ENCODE measurements at regions not wholly inside any gene's neighbourhood (a gene's known extent, or its start where the extent isn't known, plus 50 kb on each side); places are given as distances from the start of the nearest gene placed in this dataset.
"Not testable (repeated sequence)": the region's sequence is repeated elsewhere in the genome, so short reads cannot be mapped to it uniquely, and the experiment has no call there.

DNA sequence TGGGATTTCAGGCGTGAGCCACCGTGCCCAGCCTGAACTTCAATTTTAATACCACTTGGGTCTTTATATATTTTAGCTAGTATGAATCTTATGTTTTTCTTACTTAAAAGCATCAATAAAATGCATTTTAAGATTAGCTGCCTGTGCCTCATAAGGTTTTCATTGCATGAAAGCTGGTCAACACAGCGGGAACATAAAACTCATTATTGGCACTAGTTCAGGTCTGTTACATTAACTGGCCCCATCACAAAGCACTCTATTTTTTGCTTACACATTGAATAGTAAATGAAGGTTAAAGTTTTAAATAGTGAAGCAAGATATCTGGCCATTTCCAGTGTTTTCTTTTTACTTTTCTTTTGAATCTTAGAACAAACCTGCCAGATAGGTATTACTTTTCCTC lies 145.6 kb upstream of the LYSMD4 start:
- H3K4me1 Mint-ChIP-seq (ENCODE audit: low read depth in 2 of 2), result no peaks in the 10 kb centered on the region
- no peaks in the 10 kb centered on the region for H3K36me3 Mint-ChIP-seq (ENCODE audit: insufficient read depth)
- no peak overlapping the region for H3K27ac Mint-ChIP-seq
- H3K27me3 Mint-ChIP-seq, result no peaks in the 10 kb centered on the region
- DNase-seq, result no peak
- H3K4me3 Mint-ChIP-seq, result no peak overlapping the region
- no peak for ATAC-seq (replicated peaks)
- no peaks in the 10 kb centered on the region for H3K9me3 Mint-ChIP-seq

DNA sequence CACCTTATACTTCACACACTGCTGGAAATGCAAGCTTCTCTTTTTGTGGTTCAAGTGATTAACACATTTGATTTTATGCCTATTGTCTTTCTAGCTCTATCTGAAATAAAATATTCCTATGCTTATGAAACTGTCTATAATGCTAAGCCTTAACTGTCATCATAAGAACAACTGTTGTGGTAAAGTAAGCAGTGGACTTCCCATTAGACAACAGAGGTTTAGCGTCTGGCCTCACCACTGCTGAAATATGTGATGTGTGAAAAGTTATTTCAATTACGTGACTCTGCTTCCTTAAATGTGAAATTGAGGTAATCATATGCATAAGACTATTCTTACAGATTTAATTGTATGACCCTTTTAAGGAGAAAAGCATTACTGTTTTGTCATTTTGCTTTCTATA lies 140.2 kb upstream of the LYSMD4 start:
- H3K27ac Mint-ChIP-seq, result no peak overlapping the region
- no peaks in the 10 kb centered on the region for H3K4me1 Mint-ChIP-seq (ENCODE audit: low read depth in 2 of 2)
- DNase-seq, result no peak
- no peak for ATAC-seq (replicated peaks)
- no peaks in the 10 kb centered on the region for H3K36me3 Mint-ChIP-seq (ENCODE audit: insufficient read depth)
- no peaks in the 10 kb centered on the region for H3K9me3 Mint-ChIP-seq
- H3K4me3 Mint-ChIP-seq, result no peak overlapping the region
- no peaks in the 10 kb centered on the region for H3K27me3 Mint-ChIP-seq

DNA sequence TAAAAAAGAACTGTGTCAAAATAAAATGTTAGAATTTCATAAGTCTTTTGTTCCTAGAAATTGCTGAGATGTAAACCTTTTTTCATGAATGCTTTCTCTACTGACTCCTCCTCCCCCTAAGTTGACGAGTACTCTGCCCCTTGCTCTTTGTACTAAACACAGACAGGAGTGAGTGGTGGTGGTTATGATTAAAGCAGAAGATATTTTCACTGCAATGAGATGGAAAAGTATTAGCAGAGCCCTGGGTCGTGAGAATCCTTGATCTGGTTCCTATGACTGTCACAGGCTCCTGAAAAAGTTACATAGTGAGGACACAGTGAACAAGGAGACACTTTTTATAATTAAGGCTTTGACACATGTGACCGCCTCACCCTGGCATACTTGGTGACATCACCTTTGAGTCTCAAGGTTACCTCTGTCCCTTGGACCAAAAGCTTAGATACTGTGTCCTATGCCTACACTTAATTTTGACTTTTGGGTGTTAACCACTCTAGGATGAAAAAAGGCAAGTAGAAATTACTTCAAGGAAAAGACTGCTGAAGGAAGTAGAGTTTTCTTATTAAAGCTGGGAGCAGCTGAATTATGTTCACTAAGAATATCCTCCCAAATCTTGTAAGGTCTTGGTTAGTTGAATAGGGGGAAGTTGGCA lies 130.4 kb upstream of the LYSMD4 start:
- H3K36me3 Mint-ChIP-seq (ENCODE audit: insufficient read depth), result no peaks in the 10 kb centered on the region
- H3K4me3 Mint-ChIP-seq, result no peak overlapping the region
- no peak for DNase-seq
- H3K9me3 Mint-ChIP-seq, result no peaks in the 10 kb centered on the region
- ATAC-seq (replicated peaks), result no peak
- no peaks in the 10 kb centered on the region for H3K27me3 Mint-ChIP-seq
- H3K4me1 Mint-ChIP-seq (ENCODE audit: low read depth in 2 of 2), result no peaks in the 10 kb centered on the region
- no peak overlapping the region for H3K27ac Mint-ChIP-seq

DNA sequence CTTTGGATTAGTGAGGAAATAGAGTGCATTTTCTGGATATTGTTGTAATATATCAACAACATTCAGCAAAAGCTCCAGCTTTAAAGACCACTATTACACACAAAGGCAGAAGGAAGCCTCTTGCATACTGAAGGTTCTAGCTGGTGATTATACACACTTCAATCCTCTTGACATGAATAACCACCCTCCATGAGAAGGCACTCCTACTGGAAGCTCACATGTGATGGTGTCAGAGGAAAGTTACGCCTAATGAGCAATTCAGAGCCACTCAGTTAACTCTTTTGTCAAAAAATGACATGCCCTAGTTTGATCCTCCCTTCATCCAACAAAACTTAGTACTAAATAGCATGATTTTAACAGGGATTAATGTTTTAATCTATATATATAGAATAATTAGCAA lies 124.6 kb upstream of the LYSMD4 start:
- H3K9me3 Mint-ChIP-seq, result no peaks in the 10 kb centered on the region
- no peak overlapping the region for H3K4me3 Mint-ChIP-seq
- H3K27ac Mint-ChIP-seq, result no peak overlapping the region
- H3K36me3 Mint-ChIP-seq (ENCODE audit: insufficient read depth), result no peaks in the 10 kb centered on the region
- ATAC-seq (replicated peaks) (no peak), DNase-seq (no peak)
- peaks cover 0 to 6% of the 10 kb centered on the region in 2 donors for H3K27me3 Mint-ChIP-seq
- H3K4me1 Mint-ChIP-seq (ENCODE audit: low read depth in 2 of 2), result no peaks in the 10 kb centered on the region

DNA sequence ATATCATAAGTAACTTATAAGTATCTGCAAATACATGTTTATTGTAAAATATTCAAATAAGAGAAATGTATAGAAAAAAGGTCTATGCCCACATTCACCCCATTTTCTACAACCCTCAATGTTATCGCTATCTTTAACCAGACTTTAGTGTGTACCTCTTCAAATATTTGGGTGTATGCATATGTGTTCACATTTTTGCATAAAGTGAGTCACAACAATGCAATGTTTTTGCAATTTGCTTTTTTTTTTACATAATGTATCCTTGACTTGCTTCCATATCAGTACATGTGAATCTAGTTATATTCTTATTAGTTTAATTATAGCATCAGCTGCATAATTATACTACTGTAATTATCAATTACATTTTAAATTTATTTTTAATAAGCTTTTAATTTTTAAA lies 117.3 kb upstream of the LYSMD4 start:
- no peak for DNase-seq
- Mint-ChIP-seq H3K27me3 (peaks cover 0 to 6% of the 10 kb centered on the region in 2 donors), H3K4me3 (no peak overlapping the region), H3K36me3 (ENCODE audit: insufficient read depth) (peaks cover 2% of the 10 kb centered on the region), H3K4me1 (ENCODE audit: low read depth in 2 of 2) (no peaks in the 10 kb centered on the region), H3K27ac (no peak overlapping the region), H3K9me3 (no peaks in the 10 kb centered on the region)
- ATAC-seq (replicated peaks), result no peak

DNA sequence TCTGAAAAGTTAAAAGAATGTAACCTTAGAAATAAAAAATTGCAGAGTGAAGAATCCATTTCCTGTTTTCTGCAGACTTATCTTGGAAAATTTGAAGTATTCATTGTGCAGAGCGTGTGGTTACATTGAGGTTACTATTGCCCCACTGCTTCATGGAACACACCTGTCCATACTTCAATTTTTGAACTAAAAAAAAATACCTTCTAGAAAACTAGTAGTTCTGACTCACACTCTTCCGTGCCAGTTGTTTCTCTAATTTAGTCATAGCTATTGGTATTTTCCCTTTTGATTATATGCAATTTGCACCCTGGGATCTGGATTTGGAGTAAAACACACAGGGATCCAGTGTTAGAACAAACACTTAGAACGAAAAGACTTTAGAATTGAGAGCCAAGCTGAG lies 111.8 kb upstream of the LYSMD4 start:
- DNase-seq (no peak), ATAC-seq (replicated peaks) (no peak)
- H3K27ac Mint-ChIP-seq, result no peak overlapping the region

DNA sequence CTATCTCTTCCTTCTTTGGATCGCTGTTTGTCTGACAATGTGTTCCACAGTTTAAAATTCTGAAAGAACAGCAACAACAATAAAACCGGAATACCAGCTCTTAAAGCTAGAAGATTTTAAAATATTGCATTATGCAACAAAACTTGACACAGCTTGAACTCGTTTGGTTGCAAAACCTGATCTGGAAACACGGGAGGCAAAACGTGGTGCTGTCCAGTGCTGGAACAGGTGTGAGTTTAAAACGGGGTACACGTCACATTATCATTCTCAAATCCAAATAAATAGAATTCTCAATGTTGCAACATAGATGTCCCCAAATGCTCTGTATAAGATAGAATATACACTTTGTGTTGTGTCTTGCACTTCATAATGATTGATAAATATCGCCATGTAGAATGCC lies 110.9 kb upstream of the LYSMD4 start:
- ATAC-seq (replicated peaks) (no peak), DNase-seq (no peak)
- H3K4me1 Mint-ChIP-seq (ENCODE audit: low read depth in 2 of 2), result no peaks in the 10 kb centered on the region
- peaks cover 2% of the 10 kb centered on the region for H3K36me3 Mint-ChIP-seq (ENCODE audit: insufficient read depth)
- H3K9me3 Mint-ChIP-seq, result no peaks in the 10 kb centered on the region
- no peak overlapping the region for H3K4me3 Mint-ChIP-seq
- H3K27ac Mint-ChIP-seq, result no peak overlapping the region
- no peaks in the 10 kb centered on the region for H3K27me3 Mint-ChIP-seq

More for the DNA sequence above, 111.8 kb upstream of the LYSMD4 start:
- H3K36me3 Mint-ChIP-seq (ENCODE audit: insufficient read depth), result peaks cover 2% of the 10 kb centered on the region
- H3K4me3 Mint-ChIP-seq, result no peak overlapping the region
- no peaks in the 10 kb centered on the region for H3K4me1 Mint-ChIP-seq (ENCODE audit: low read depth in 2 of 2)
- H3K27me3 Mint-ChIP-seq, result no peaks in the 10 kb centered on the region
- no peaks in the 10 kb centered on the region for H3K9me3 Mint-ChIP-seq

DNA sequence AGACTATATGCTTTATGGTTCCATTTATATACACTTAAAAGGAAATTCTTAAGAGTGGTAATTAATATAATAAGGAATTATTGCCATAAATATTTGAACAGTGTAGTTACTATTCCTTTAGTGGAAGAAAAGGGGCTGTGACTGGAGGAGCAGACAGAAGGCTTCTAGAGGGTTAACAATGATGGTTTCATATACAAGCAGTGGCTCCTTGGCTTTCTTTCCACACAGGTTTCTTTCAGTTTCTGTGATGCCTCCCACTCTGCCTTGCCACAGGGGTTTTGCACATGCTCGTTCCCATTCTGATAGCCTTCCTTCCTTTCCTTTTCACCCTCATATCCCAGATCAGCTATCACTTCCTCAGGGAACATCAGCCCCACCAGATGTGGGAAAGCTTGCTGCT lies 108.8 kb upstream of the LYSMD4 start:
- DNase-seq (no peak), ATAC-seq (replicated peaks) (no peak)
- Mint-ChIP-seq H3K4me1 (ENCODE audit: low read depth in 2 of 2) (no peaks in the 10 kb centered on the region), H3K9me3 (no peaks in the 10 kb centered on the region), H3K27ac (no peak overlapping the region), H3K36me3 (ENCODE audit: insufficient read depth) (peaks cover 5% of the 10 kb centered on the region), H3K27me3 (no peaks in the 10 kb centered on the region), H3K4me3 (no peak overlapping the region)

DNA sequence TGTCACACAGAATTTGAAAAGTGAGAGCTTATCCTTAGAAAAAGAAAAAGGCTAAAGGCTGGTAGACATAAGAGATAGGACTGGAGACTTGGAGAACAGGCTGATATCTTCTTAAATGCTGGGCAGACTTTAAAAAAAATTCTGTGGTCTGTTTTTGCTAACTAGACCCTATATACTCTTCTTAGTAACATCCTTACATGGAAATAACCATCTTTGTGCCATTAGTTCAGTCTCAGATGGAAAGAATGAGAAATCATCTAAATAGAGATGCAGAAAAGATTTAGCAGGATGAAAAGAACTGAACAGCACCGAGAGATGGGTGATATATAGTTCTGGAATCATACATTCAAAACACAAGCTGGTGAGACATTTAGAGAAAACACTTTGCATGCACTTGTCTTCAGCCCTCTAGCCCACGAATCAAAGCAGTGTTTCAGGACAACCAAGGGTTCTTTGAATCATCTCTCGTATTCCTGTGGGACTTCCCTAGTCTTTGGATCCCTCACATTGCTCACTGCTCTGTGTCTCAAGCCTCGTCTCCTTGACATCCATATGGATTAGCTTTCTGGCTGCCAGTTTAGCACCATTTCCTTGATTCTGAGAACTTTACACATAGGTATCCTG lies 93.0 kb upstream of the LYSMD4 start:
- Mint-ChIP-seq H3K4me3 (no peak overlapping the region), H3K36me3 (ENCODE audit: insufficient read depth) (no peaks in the 10 kb centered on the region), H3K4me1 (ENCODE audit: low read depth in 2 of 2) (peaks cover 3 to 4% of the 10 kb centered on the region in 2 donors), H3K27ac (no peak overlapping the region), H3K27me3 (no peaks in the 10 kb centered on the region), H3K9me3 (peaks cover 0 to 3% of the 10 kb centered on the region in 2 donors)
- DNase-seq, result no peak
- ATAC-seq (replicated peaks), result no peak

DNA sequence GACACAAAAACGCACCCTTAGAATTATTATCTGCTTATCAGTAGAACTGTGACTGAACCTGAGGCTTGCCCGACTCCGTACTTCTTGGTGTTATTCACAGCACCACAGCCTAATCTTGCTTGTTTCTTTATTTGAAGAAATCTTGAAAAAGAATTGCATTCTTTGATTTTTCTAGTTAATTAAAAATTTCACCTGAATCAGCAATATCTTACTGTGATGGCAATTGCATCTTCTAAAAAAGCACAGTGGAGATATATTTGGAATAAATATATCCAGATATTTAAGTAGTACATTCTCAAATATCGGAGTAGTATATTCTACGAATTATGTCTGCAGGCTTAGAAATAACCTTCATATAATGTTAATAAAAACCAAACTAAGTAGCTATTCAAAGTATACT lies 90.1 kb upstream of the LYSMD4 start:
- no peaks in the 10 kb centered on the region for H3K36me3 Mint-ChIP-seq (ENCODE audit: insufficient read depth)
- H3K4me1 Mint-ChIP-seq (ENCODE audit: low read depth in 2 of 2), result peaks cover 0 to 3% of the 10 kb centered on the region in 2 donors
- H3K27me3 Mint-ChIP-seq, result no peaks in the 10 kb centered on the region
- H3K9me3 Mint-ChIP-seq, result peaks cover 0 to 3% of the 10 kb centered on the region in 2 donors
- no peak overlapping the region for H3K27ac Mint-ChIP-seq
- no peak overlapping the region for H3K4me3 Mint-ChIP-seq
- DNase-seq (no peak), ATAC-seq (replicated peaks) (no peak)

DNA sequence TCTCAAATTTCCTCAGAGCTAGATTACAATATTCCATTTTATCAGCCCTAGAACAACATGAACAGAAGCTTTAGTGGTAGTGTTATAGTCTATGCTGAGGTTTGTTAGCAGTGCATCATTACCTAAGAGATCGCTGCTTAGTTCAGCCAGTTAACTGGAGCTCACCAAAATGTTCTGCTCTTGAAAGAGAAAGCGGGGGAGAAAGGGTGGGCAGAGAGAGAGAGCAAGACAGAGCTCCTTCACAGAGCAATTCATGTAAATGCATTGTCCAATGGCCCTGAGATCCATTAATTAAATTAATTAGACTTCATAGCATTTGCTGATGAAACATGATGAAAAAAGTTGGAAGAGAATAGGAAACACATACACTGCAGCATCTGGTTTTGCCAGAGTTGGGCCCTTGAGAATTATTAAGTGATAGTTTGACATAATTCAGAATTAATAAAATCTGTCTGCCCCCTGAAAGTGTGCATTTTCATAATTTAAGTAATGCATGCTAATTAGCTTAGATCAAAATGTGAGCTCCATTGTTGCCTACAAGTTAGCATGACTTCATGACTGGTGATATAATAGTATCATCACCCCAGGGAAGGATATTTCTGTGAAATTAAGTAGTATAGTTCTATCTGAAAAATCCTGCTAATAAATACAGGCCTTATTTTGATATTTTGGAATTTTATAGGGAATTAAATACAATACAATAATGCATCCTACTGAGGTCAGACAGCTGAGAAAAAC lies 86.9 kb upstream of the LYSMD4 start:
- H3K9me3 Mint-ChIP-seq, result peaks cover 0 to 3% of the 10 kb centered on the region in 2 donors
- peaks cover under 1% of the 10 kb centered on the region for H3K36me3 Mint-ChIP-seq (ENCODE audit: insufficient read depth)
- H3K4me1 Mint-ChIP-seq (ENCODE audit: low read depth in 2 of 2), result no peaks in the 10 kb centered on the region
- H3K4me3 Mint-ChIP-seq, result no peak overlapping the region
- no peaks in the 10 kb centered on the region for H3K27me3 Mint-ChIP-seq
- ATAC-seq (replicated peaks) (no peak), DNase-seq (no peak)
- no peak overlapping the region for H3K27ac Mint-ChIP-seq

DNA sequence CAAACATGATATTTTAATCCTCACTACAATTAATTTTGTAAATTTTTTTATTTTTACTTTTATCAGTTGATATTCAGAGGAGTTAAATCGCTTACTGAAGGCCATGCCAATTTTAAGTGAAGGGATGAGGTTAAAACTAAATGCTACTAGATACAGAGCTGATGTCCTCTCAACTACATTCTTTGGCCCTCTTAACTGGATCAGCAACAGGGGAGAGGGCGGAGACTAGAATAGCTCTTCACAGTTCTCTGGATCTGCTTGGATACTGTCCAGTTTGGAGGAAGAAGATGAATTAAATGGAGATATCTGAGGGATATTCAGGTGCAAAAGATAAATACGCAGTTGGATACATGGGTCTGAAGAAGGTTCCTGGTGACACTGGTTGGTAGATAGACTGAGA lies 85.6 kb upstream of the LYSMD4 start:
- H3K4me1 Mint-ChIP-seq (ENCODE audit: low read depth in 2 of 2), result no peaks in the 10 kb centered on the region
- no peak for ATAC-seq (replicated peaks)
- H3K27me3 Mint-ChIP-seq, result no peaks in the 10 kb centered on the region
- H3K36me3 Mint-ChIP-seq (ENCODE audit: insufficient read depth), result peaks cover 7% of the 10 kb centered on the region
- no peak overlapping the region for H3K4me3 Mint-ChIP-seq
- no peaks in the 10 kb centered on the region for H3K9me3 Mint-ChIP-seq
- no peak overlapping the region for H3K27ac Mint-ChIP-seq
- no peak for DNase-seq

DNA sequence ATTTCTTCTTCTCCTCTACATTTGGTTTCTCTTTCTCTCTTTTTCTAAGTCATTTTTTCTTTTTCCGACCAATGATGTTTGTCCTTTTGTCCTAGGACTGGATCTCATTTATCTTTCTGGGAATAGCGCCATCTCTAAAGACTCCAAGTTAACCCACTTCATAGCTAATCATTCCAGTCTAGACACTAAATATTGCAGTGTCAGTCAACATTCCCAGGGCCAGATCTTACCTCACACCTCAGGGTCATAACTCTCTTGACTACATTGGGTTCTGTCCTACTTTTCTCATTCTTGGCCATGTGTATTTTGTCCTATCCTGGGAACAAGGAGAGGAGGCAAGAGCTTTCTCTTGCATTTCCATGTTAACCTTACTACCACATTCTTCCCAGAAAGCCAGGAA lies 83.6 kb upstream of the LYSMD4 start:
- ATAC-seq (replicated peaks); H3K27ac Mint-ChIP-seq; H3K4me1 Mint-ChIP-seq (ENCODE audit: low read depth in 2 of 2); H3K9me3 Mint-ChIP-seq; H3K27me3 Mint-ChIP-seq; H3K4me3 Mint-ChIP-seq; DNase-seq: not testable (repeated sequence)
- H3K36me3 Mint-ChIP-seq (ENCODE audit: insufficient read depth), result peaks cover 18% of the 10 kb centered on the region

DNA sequence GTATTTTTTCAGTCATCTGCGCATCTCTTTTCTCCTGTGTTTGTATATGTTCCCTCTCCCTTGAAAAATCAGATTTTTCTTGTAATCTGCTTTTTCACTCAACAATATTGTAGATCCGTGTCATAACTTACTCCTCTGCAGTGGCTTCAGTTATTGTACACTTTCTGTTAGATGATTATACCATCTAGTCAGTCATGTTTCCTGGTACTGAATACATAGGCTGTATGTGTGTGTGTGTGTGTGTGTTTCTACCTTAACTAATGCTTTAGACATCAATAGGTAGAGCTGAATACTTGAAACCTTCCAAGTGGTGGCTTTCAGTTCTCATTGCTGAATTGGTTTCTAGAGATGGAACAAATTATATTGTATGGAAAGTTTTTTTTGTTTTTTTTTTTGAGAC lies 77.4 kb upstream of the LYSMD4 start:
- H3K9me3 Mint-ChIP-seq; DNase-seq; H3K27me3 Mint-ChIP-seq; ATAC-seq (replicated peaks); H3K4me3 Mint-ChIP-seq; H3K27ac Mint-ChIP-seq: not testable (repeated sequence)
- H3K36me3 Mint-ChIP-seq (ENCODE audit: insufficient read depth), result peaks cover 22% of the 10 kb centered on the region
- H3K4me1 Mint-ChIP-seq (ENCODE audit: low read depth in 2 of 2), result peaks cover 4 to 16% of the 10 kb centered on the region in 2 donors
